MM.1S (cell line): ENCODE measurements at regions not wholly inside any gene's neighbourhood (a gene's known extent, or its start where the extent isn't known, plus 50 kb on each side); places are given as distances from the start of the nearest gene placed in this dataset.

ENCODE experiments used
- DNase-seq: peaks from one replicate; pipeline ENCODE4 v3.0.0-alpha.2; 2015
- H2AFZ ChIP-seq: fragments of 300-600 bp; sonication (generic); 2 replicates; pipeline ENCODE4 v1.6.0; 2016; ENCODE audit warnings: antibody characterized with exemption, low read length
- H3F3A ChIP-seq: fragments of 300-600 bp; sonication (generic); 2 replicates; pipeline ENCODE4 v1.6.1; 2016; ENCODE audit warnings: mild to moderate bottlenecking, antibody characterized with exemption, low read length, moderate library complexity, mixed read lengths; ENCODE audit not compliant: insufficient read depth
- H3K27ac ChIP-seq: fragments of 300-600 bp; sonication (generic); 2 replicates; pipeline ENCODE4 v1.5.1; 2016; ENCODE audit warnings: mild to moderate bottlenecking, low read length
- H3K27me3 ChIP-seq: fragments of 300-600 bp; sonication (generic); replicated peaks from 2 replicates; pipeline ENCODE4 v1.6.0; 2016; ENCODE audit warnings: low read length; ENCODE audit not compliant: insufficient read depth
- H3K36me3 ChIP-seq: fragments of 300-600 bp; sonication (generic); replicated peaks from 2 replicates; pipeline ENCODE4 v1.6.1; 2016; ENCODE audit warnings: mild to moderate bottlenecking, low read length, mixed read lengths; ENCODE audit not compliant: insufficient read depth
- H3K4me1 ChIP-seq: fragments of 300-600 bp; sonication (generic); 2 replicates; pipeline ENCODE4 v1.6.1; 2016; ENCODE audit warnings: low read length, mixed read lengths
- H3K4me2 ChIP-seq: fragments of 300-600 bp; sonication (generic); 2 replicates; pipeline ENCODE4 v1.6.0; 2016; ENCODE audit warnings: low read depth, low read length
- H3K4me3 ChIP-seq: fragments of 300-600 bp; sonication (generic); 2 replicates; pipeline ENCODE4 v1.5.1; 2016; ENCODE audit warnings: low read length, mixed read lengths
- H3K79me2 ChIP-seq: fragments of 300-600 bp; sonication (generic); 2 replicates; pipeline ENCODE4 v1.6.1; 2016; ENCODE audit warnings: mixed run types, low read length, mixed read lengths
- H3K9ac ChIP-seq: fragments of 300-600 bp; sonication (generic); 2 replicates; pipeline ENCODE4 v1.6.1; 2016; ENCODE audit warnings: low read length, mixed read lengths
- H3K9me2 ChIP-seq: fragments of 300-600 bp; sonication (generic); replicated peaks from 2 replicates; pipeline ENCODE4 v1.6.1; 2016; ENCODE audit warnings: mild to moderate bottlenecking, low read length, mixed read lengths; ENCODE audit not compliant: insufficient read depth
- H3K9me3 ChIP-seq: fragments of 300-600 bp; sonication (generic); replicated peaks from 2 replicates; pipeline ENCODE4 v1.6.1; 2016; ENCODE audit warnings: mild to moderate bottlenecking, low read length, mixed read lengths; ENCODE audit not compliant: insufficient read depth
- H4K20me1 ChIP-seq: fragments of 300-600 bp; sonication (generic); 2 replicates; pipeline ENCODE4 v1.6.1; 2016; ENCODE audit warnings: mild to moderate bottlenecking, low read length, moderate library complexity, mixed read lengths; ENCODE audit not compliant: insufficient read depth
- EZH2 ChIP-seq: fragments of 300-600 bp; sonication (generic); optimal IDR thresholded peaks from 2 replicates; pipeline ENCODE3; 2017; ENCODE audit warnings: low read depth, mild to moderate bottlenecking, antibody characterized with exemption, low read length, mixed read lengths
- EZH2phosphoT487 ChIP-seq: fragments of 300-600 bp; sonication (generic); IDR thresholded peaks from 2 replicates; pipeline ENCODE4 v1.6.1; 2018; ENCODE audit warnings: antibody characterized with exemption, low read length
- TF ChIP-seq, protein P1 (sequence below): fragments of 300-600 bp; sonication (generic); IDR thresholded peaks from 2 replicates; pipeline ENCODE4 v1.5.1; 2016; ENCODE audit warnings: antibody characterized with exemption, low read length, mixed read lengths

DNA sequence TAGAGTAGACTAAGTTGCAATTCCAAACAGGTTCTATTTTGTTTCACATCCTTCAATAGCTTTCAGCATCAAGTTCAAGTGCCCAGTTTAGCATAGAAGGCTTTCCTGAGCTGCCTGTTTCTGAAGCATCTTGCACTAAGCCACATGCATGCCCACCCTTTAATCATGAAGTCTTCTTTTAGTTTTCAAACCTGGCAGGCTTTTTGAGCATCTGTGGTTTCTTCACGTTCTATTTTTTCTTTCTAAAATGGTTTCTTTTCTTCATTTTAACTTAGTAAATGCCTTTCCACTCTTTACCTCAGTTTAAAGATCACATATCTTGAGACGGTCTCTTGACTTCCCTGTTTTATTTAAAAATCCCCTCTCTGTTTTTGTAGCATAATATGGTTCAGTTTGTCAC is 360.1 kb downstream of the MAN2A1 start:
- DNase-seq: no peak
- peaks cover 15% of the 10 kb centered on the region for H3F3A ChIP-seq
- TF ChIP-seq EZH2: no peak
- TF ChIP-seq, protein P1, sequence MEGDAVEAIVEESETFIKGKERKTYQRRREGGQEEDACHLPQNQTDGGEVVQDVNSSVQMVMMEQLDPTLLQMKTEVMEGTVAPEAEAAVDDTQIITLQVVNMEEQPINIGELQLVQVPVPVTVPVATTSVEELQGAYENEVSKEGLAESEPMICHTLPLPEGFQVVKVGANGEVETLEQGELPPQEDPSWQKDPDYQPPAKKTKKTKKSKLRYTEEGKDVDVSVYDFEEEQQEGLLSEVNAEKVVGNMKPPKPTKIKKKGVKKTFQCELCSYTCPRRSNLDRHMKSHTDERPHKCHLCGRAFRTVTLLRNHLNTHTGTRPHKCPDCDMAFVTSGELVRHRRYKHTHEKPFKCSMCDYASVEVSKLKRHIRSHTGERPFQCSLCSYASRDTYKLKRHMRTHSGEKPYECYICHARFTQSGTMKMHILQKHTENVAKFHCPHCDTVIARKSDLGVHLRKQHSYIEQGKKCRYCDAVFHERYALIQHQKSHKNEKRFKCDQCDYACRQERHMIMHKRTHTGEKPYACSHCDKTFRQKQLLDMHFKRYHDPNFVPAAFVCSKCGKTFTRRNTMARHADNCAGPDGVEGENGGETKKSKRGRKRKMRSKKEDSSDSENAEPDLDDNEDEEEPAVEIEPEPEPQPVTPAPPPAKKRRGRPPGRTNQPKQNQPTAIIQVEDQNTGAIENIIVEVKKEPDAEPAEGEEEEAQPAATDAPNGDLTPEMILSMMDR: no peak
- TF ChIP-seq EZH2phosphoT487: no peak
- H3K9me2 ChIP-seq: no peaks in the 10 kb centered on the region
- no peak overlapping the region for H3K4me3 ChIP-seq
- no peaks in the 10 kb centered on the region for H3K27me3 ChIP-seq
- H3K9me3 ChIP-seq: no peaks in the 10 kb centered on the region
- H3K79me2 ChIP-seq: no peaks in the 10 kb centered on the region
- no peak overlapping the region for H3K27ac ChIP-seq
- no peak overlapping the region for H3K9ac ChIP-seq
- H3K4me2 ChIP-seq: no peak overlapping the region
- H4K20me1 ChIP-seq: no peaks in the 10 kb centered on the region
- H2AFZ ChIP-seq: no peak overlapping the region
- H3K36me3 ChIP-seq: no peaks in the 10 kb centered on the region
- H3K4me1 ChIP-seq: peaks cover 19% of the 10 kb centered on the region

DNA sequence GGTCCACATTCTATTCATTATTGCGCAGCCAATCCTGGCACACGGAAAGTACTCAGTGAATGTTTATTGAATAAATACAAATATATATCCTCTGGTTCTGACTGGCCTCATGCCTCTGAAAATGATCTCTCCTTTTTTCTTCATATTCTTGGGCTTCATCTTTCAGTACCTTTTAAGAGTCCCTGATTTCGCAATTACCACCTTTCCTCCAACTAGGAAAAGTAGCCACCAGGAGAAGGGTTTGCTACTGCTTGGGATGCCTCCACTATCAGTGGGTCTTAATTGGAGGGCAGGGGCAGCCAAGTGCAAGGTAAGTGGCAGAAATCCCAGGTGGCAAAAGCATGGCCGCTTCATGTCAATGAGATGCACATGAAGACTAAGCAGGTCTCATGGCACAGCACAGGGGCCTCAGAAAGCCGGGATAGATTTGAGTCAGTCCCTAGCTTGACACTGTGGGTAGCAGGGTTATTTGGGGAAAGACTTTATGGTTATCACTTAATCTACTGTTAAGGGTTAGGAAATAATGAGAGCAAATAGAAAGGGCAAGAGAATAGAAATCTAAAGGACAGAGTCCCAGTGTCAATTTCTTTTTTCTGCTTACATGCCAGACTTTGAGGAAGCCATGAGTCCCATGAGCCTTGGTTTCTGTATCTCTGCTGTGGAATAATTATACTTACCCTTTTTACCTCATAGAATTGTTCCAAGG is 361.1 kb downstream of the MAN2A1 start:
- no peak overlapping the region for H2AFZ ChIP-seq
- H4K20me1 ChIP-seq: no peaks in the 10 kb centered on the region
- no peak overlapping the region for H3K4me3 ChIP-seq
- H3K4me1 ChIP-seq: peaks cover 29% of the 10 kb centered on the region
- no peaks in the 10 kb centered on the region for H3K79me2 ChIP-seq
- no peak overlapping the region for H3K9ac ChIP-seq
- no peaks in the 10 kb centered on the region for H3K36me3 ChIP-seq
- H3K4me2 ChIP-seq: no peak overlapping the region
- H3F3A ChIP-seq: peaks cover 22% of the 10 kb centered on the region
- TF ChIP-seq EZH2 (no peak), EZH2phosphoT487 (no peak)
- TF ChIP-seq, protein P1: no peak
- no peak for DNase-seq
- no peak overlapping the region for H3K27ac ChIP-seq
- no peaks in the 10 kb centered on the region for H3K9me2 ChIP-seq
- H3K27me3 ChIP-seq: no peaks in the 10 kb centered on the region
- H3K9me3 ChIP-seq: no peaks in the 10 kb centered on the region

DNA sequence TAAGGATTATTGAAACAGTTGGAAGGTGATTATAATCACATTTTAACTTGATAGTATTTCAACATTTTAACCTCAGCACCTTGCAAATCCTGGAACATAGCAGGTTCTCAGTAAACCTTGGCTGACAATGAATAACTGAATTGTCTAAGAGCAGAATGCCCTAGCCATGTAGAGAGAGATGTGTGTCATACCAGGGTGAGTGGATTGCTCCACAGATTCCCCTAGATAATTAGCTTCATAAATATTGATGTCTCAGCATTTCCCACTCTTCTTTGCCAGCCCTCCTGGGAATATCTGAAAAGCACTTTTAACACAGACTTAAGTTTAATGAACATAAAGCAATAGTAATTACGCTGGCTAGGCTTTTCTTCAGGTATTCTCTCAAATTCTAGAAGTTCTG is 363.5 kb downstream of the MAN2A1 start:
- peak overlapping the region; percentile 60; the same call in 1 of the 2 replicates for H3K27ac ChIP-seq
- H3K9me2 ChIP-seq: no peaks in the 10 kb centered on the region
- TF ChIP-seq EZH2phosphoT487: no peak
- TF ChIP-seq, protein P1: no peak
- no peak for TF ChIP-seq EZH2
- 0 out of 2 replicates have a peak, but pooled peaks cover 3% of the 10 kb centered on the region for H3K27me3 ChIP-seq
- H4K20me1 ChIP-seq: no peaks in the 10 kb centered on the region
- no peaks in the 10 kb centered on the region for H3K79me2 ChIP-seq
- H3K9me3 ChIP-seq: no peaks in the 10 kb centered on the region
- DNase-seq: no peak
- 0 out of 2 replicates have a peak overlapping the region, but pooled peaks have one; percentile 18 for H3K4me3 ChIP-seq
- no peak overlapping the region for H3K9ac ChIP-seq
- H3K4me1 ChIP-seq: peaks cover 31% of the 10 kb centered on the region
- peak overlapping the region; percentile 57 for H3K4me2 ChIP-seq
- H3F3A ChIP-seq: peaks cover 22% of the 10 kb centered on the region
- no peaks in the 10 kb centered on the region for H3K36me3 ChIP-seq
- H2AFZ ChIP-seq: no peak overlapping the region
